GM12891 (cell line): ENCODE measurements at regions not wholly inside any gene's neighbourhood (a gene's known extent, or its start where the extent isn't known, plus 50 kb on each side); places are given as distances from the start of the nearest gene placed in this dataset.

Experiments used
- POLR2A ChIP-seq: IDR thresholded peaks from 2 replicates; pipeline ENCODE4 v1.6.1; 2011; ENCODE audit warnings: low read depth, low read length, control low read depth
- POLR2AphosphoS5 ChIP-seq: IDR thresholded peaks from 2 replicates; pipeline ENCODE4 v1.6.1; 2011; ENCODE audit warnings: low read depth, low read length, control low read depth
- SPI1 ChIP-seq: IDR thresholded peaks from 2 replicates; pipeline ENCODE4 v1.6.1; 2011; ENCODE audit warnings: low read depth, low read length, control low read depth
- TAF1 ChIP-seq: IDR thresholded peaks from 2 replicates; pipeline ENCODE4 v1.6.1; 2011; ENCODE audit warnings: low read depth, low read length, control low read depth

DNA sequence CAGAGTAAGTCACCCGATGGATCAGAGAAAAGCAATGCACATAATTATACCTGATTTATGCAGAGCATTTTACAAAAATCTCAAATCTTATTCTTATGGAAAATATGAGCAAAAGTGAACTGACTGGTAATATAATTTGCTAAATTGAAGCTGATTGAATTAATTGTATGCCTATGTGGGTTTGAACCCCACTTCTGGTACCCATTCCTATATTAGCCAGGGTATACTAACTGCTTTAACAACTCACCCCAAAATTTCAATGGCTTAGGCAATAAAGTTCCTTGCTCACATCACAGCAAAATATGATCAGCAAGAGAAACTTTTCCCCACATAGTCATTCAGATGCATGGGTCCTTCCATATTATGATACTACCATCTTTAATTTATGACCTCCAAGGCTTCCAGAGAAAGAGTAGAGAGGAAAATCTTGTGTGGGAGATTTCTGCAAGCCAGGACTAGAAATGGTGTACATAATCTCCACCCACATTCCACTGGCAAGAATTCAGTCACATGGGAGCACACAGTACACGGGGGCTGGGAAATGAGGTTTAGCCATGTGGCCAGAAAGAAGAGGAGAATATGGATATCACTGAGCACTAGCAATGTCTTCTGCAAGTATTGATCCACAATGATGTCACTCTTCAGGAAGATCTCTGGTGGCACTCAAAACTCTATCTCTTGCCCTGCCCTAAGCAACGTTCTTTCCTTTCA is 640.7 kb downstream of the BCOR start:
- TF ChIP-seq POLR2A, result no peak
- TF ChIP-seq SPI1, result no peak
- no peak for TF ChIP-seq TAF1
- no peak for TF ChIP-seq POLR2AphosphoS5
